ENCODE measurements at regions not wholly inside any gene's neighbourhood (a gene's known extent, or its start where the extent isn't known, plus 50 kb on each side); places are given as distances from the start of the nearest gene placed in this dataset.

- TF ChIP-seq EZH2phosphoT487 (IDR thresholded peaks at IDR 0.05; ENCODE audit: unreplicated experiment) (no peak), CTCF (conservative IDR thresholded peaks at IDR 0.05; ENCODE audit: low read depth in 2 of 2) (no peak), POLR2AphosphoS5 (IDR thresholded peaks at IDR 0.05; ENCODE audit: low read depth) (no peak), EZH2 (IDR thresholded peaks at IDR 0.05; ENCODE audit: low read depth, unreplicated experiment) (no peak)
These were observed 176.9 kb downstream of the FGF1 start for GRCh38 chr5:142509026-142509425.
